DOHH2 (cell line): ENCODE measurements at regions not wholly inside any gene's neighbourhood (a gene's known extent, or its start where the extent isn't known, plus 50 kb on each side); places are given as distances from the start of the nearest gene placed in this dataset.

ENCODE experiments used
- EZH2phosphoT487 ChIP-seq: fragments of 200-600 bp; sonication (generic); IDR thresholded peaks from 2 replicates; pipeline ENCODE4 v1.6.1; 2017; ENCODE audit warnings: borderline replicate concordance, mild to moderate bottlenecking, antibody characterized with exemption, low read length, moderate library complexity, mixed read lengths
- TF ChIP-seq, protein P1 (sequence below): fragments of 200-600 bp; sonication (generic); IDR thresholded peaks from one replicate; pipeline ENCODE4 v1.5.1; 2014; ENCODE audit warnings: antibody characterized with exemption, mild to moderate bottlenecking, low read depth, low read length; ENCODE audit not compliant: poor library complexity, severe bottlenecking

DNA sequence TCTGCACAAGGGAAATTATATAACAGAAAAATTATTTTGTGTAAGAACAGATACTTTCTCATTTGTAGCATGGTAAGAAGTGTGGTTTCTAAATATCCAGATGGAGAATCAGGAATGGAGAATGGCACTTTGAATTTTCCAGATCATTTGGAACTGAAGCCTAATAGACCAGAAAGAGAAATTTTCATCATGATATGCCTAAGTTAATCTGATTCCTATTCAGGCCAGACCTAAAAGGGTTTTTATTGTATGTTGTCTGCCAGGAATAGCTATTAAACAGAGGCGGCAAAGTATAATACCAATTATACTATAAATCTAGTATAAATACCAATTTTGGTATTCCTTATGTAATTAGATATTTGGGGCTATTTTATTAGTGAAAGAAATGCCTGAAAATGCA lies 382.7 kb upstream of the FAR2 start:
- TF ChIP-seq, protein P1, sequence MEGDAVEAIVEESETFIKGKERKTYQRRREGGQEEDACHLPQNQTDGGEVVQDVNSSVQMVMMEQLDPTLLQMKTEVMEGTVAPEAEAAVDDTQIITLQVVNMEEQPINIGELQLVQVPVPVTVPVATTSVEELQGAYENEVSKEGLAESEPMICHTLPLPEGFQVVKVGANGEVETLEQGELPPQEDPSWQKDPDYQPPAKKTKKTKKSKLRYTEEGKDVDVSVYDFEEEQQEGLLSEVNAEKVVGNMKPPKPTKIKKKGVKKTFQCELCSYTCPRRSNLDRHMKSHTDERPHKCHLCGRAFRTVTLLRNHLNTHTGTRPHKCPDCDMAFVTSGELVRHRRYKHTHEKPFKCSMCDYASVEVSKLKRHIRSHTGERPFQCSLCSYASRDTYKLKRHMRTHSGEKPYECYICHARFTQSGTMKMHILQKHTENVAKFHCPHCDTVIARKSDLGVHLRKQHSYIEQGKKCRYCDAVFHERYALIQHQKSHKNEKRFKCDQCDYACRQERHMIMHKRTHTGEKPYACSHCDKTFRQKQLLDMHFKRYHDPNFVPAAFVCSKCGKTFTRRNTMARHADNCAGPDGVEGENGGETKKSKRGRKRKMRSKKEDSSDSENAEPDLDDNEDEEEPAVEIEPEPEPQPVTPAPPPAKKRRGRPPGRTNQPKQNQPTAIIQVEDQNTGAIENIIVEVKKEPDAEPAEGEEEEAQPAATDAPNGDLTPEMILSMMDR, result no peak
- no peak for TF ChIP-seq EZH2phosphoT487
